ENCODE measurements at regions not wholly inside any gene's neighbourhood (a gene's known extent, or its start where the extent isn't known, plus 50 kb on each side); places are given as distances from the start of the nearest gene placed in this dataset.

GRCh38 chr6:78583079-78583478 lies 284.3 kb upstream of the IRAK1BP1 start:
- Histone ChIP-seq H3K4me1 (no peaks in the 10 kb centered on the region), H3K4me3 (no peak overlapping the region), H3K27me3 (no peaks in the 10 kb centered on the region), H3K27ac (no peak overlapping the region), H3K9me3 (no peaks in the 10 kb centered on the region), H3K36me3 (no peaks in the 10 kb centered on the region)
- DNase-seq, result no peak
- ATAC-seq, result no peak
- intact Hi-C loops (cut with DNase I), result no loop called here
- TF ChIP-seq, protein P1, sequence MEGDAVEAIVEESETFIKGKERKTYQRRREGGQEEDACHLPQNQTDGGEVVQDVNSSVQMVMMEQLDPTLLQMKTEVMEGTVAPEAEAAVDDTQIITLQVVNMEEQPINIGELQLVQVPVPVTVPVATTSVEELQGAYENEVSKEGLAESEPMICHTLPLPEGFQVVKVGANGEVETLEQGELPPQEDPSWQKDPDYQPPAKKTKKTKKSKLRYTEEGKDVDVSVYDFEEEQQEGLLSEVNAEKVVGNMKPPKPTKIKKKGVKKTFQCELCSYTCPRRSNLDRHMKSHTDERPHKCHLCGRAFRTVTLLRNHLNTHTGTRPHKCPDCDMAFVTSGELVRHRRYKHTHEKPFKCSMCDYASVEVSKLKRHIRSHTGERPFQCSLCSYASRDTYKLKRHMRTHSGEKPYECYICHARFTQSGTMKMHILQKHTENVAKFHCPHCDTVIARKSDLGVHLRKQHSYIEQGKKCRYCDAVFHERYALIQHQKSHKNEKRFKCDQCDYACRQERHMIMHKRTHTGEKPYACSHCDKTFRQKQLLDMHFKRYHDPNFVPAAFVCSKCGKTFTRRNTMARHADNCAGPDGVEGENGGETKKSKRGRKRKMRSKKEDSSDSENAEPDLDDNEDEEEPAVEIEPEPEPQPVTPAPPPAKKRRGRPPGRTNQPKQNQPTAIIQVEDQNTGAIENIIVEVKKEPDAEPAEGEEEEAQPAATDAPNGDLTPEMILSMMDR (IDR thresholded peaks at IDR 0.05), result no peak

DNA sequence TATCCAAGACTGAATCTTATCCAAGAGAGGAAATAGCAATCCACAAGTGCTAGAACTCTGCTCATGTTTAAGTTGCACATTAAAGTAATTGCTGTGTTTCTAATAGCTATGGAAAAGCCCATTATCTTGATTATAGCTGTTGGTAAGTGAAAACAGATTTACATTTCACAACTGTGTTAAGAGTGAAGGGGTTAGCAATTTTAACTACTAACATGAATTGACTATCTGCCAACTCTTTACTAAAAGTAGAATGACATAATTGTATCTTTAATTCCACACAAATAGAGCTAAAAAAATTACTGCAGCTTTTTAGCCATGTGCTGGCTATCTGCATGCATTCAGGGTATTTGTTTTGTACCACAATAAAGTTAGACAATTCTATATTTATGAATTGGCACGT lies 277.9 kb upstream of the IRAK1BP1 start:
- TF ChIP-seq, protein P1 (IDR thresholded peaks at IDR 0.05), result no peak
- Histone ChIP-seq H3K4me1 (no peaks in the 10 kb centered on the region), H3K4me3 (no peak overlapping the region), H3K9me3 (no peaks in the 10 kb centered on the region), H3K27ac (no peak overlapping the region), H3K36me3 (no peaks in the 10 kb centered on the region), H3K27me3 (no peaks in the 10 kb centered on the region)
- DNase-seq (no peak), ATAC-seq (no peak)
- intact Hi-C loops (cut with DNase I), result no loop called here

- no peaks in the 10 kb centered on the region for H3K36me3 ChIP-seq
- no peak overlapping the region for H3K27ac ChIP-seq
- ATAC-seq (no peak), DNase-seq (no peak)
- intact Hi-C loops (cut with DNase I), result no loop called here
- no peaks in the 10 kb centered on the region for H3K4me1 ChIP-seq
- TF ChIP-seq, protein P1 (IDR thresholded peaks at IDR 0.05), result no peak
- no peaks in the 10 kb centered on the region for H3K9me3 ChIP-seq
- H3K4me3 ChIP-seq, result no peak overlapping the region
- H3K27me3 ChIP-seq, result no peaks in the 10 kb centered on the region
Measured at GRCh38 chr6:78593898-78594667, 273.3 kb upstream of the IRAK1BP1 start.

DNA sequence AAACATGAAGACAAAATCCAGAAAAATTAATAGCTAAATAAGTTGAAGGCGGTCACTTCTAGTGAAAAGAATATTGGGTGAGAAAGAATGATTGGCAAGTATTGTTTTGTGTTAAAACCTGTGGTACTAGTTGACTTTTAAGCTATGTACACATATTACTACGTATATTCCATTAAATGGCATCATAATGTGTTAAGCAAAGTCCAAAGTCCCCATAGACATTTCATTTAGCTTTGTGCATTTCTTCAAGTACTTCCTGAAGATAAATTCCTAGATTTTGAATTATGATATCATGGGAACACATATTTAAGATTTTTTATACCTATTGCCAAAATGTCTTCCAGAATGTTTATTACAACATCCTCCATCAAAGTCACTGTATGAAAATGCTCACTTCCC lies 272.7 kb upstream of the IRAK1BP1 start:
- Histone ChIP-seq H3K27me3 (no peaks in the 10 kb centered on the region), H3K4me1 (no peaks in the 10 kb centered on the region), H3K36me3 (no peaks in the 10 kb centered on the region), H3K4me3 (no peak overlapping the region), H3K27ac (no peak overlapping the region), H3K9me3 (no peaks in the 10 kb centered on the region)
- TF ChIP-seq, protein P1 (IDR thresholded peaks at IDR 0.05), result no peak
- ATAC-seq (no peak), DNase-seq (no peak)
- intact Hi-C loops (cut with DNase I), result no loop called here

DNA sequence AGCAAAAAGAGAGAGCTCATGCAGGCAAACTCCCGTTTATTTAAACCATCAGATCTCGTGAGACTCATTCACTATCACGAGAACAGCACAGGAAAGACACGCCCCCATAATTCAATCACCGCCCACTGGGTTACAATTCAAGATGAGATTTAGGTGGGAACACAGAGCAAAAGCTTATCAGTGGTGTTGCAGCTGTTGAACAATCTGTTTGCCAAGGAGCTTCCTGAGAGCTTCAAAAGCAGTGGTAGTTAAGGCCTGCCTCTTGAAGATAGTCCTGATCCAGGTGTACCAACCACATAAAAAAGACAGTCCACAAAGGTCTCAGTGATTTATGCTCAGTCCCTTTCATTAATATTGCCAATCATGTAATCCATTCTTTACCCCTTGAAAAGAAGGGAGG lies 269.4 kb upstream of the IRAK1BP1 start:
- no peaks in the 10 kb centered on the region for H3K4me1 ChIP-seq
- TF ChIP-seq, protein P1 (IDR thresholded peaks at IDR 0.05), result no peak
- no peak overlapping the region for H3K27ac ChIP-seq
- H3K9me3 ChIP-seq, result no peaks in the 10 kb centered on the region
- H3K36me3 ChIP-seq, result no peaks in the 10 kb centered on the region
- no peak for ATAC-seq
- intact Hi-C loops (cut with DNase I), result no loop called here
- H3K4me3 ChIP-seq, result no peak overlapping the region
- DNase-seq, result no peak
- no peaks in the 10 kb centered on the region for H3K27me3 ChIP-seq

Measured in left lung (tissue), 4 donors.